ENCODE measurements at regions not wholly inside any gene's neighbourhood (a gene's known extent, or its start where the extent isn't known, plus 50 kb on each side); places are given as distances from the start of the nearest gene placed in this dataset.

DNA sequence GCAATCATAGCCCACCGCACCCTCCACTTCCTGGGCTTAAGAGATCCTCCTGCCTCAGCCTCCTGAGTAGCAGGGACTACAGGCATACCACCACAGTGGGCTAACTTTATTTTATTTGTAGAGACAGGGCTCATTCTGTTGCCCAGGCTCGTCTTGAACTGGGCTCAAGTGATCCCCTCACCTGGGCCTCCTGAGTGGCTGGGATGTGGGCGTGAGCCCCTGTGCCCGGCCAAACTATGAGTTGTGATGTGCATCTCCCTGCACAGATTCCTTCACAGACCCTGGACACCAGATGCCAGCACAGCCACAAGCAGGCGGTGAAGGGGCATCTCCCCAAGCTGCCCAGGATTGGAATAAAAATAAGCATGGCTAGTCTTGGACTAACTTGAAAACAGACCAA is 244.9 kb upstream of the IRX1 start:
- Histone ChIP-seq H3K4me2 (ENCODE audit: insufficient read depth in 1 of 2, low read depth in 2 of 2, low read length in 2 of 2) (no peak overlapping the region), H2BK120ac (replicated peaks; ENCODE audit: low read depth, low read length) (no peak overlapping the region), H3K9me3 (ENCODE audit: insufficient read depth in 2 of 2, low read depth in 1 of 2, low read length in 1 of 2) (no peaks in the 10 kb centered on the region), H4K91ac (replicated peaks; ENCODE audit: insufficient read length, low read length) (no peak overlapping the region), H3K14ac (ENCODE audit: insufficient read length) (no peak overlapping the region), H2BK20ac (ENCODE audit: low read length) (no peak overlapping the region), H3K79me1 (ENCODE audit: low read depth, low read length) (no peaks in the 10 kb centered on the region), H2AFZ (ENCODE audit: low read length) (no peak overlapping the region), H3K56ac (replicated peaks; ENCODE audit: insufficient read length, low read depth, low read length) (no peak overlapping the region), H2BK15ac (ENCODE audit: low read length) (no peak overlapping the region), H3K18ac (ENCODE audit: extremely low read depth, low read length) (no peak overlapping the region), H3K79me2 (ENCODE audit: control insufficient read depth in 1 of 2, insufficient read depth in 2 of 2, low read length in 2 of 2) (no peaks in the 10 kb centered on the region), H3K27me3 (replicated peaks in 1 of 4; ENCODE audit: control insufficient read depth in 3 of 4, extremely low read depth in 1 of 4, insufficient read depth in 3 of 4, low read length in 3 of 4) (no peaks in the 10 kb centered on the region), H3K36me3 (ENCODE audit: control insufficient read depth in 2 of 4, insufficient read depth in 4 of 4, low read length in 3 of 4) (no peaks in the 10 kb centered on the region), H2BK12ac (ENCODE audit: low read depth, low read length) (no peak overlapping the region), H3K23ac (ENCODE audit: insufficient read length) (no peak overlapping the region), H2AK5ac (ENCODE audit: low read depth, low read length) (no peak overlapping the region), H3K4me1 (replicated peaks in 1 of 4; ENCODE audit: control insufficient read depth in 3 of 4, insufficient read depth in 4 of 4, low read length in 3 of 4) (no peaks in the 10 kb centered on the region; a peak in 1 of 7 replicates), H2BK5ac (ENCODE audit: low read depth, low read length) (no peak overlapping the region), H4K8ac (ENCODE audit: extremely low read depth, insufficient read depth, low read length) (no peak overlapping the region), H3K4ac (replicated peaks; ENCODE audit: insufficient read length, low read depth, low read length) (no peak overlapping the region), H3K9ac (replicated peaks in 1 of 4; ENCODE audit: extremely low read depth in 1 of 4, low read depth in 3 of 4, low read length in 3 of 4) (no peak overlapping the region), H3K27ac (ENCODE audit: low read depth, low read length) (no peak overlapping the region), H3K4me3 (ENCODE audit: extremely low read depth in 1 of 4, insufficient read depth in 2 of 4, low read depth in 3 of 4, low read length in 4 of 4) (no peak overlapping the region), H4K20me1 (replicated peaks in 1 of 2; ENCODE audit: control insufficient read depth in 1 of 2, insufficient read depth in 2 of 2, low read length in 2 of 2) (no peaks in the 10 kb centered on the region), H3K23me2 (ENCODE audit: low read depth, low read length) (no peaks in the 10 kb centered on the region), H4K5ac (ENCODE audit: insufficient read length, low read depth, low read length) (no peak overlapping the region)
- DNase-seq (ENCODE audit: low read depth in 1 of 2, low spot score in 2 of 2) (no peak), FAIRE-seq (no peak)
- TF ChIP-seq, protein P1, sequence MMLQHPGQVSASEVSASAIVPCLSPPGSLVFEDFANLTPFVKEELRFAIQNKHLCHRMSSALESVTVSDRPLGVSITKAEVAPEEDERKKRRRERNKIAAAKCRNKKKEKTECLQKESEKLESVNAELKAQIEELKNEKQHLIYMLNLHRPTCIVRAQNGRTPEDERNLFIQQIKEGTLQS (IDR thresholded peaks at IDR 0.05; ENCODE audit: insufficient read depth, low read depth, low read length) = no peak
- TF ChIP-seq EP300 (IDR thresholded peaks at IDR 0.05; ENCODE audit: borderline replicate concordance in 1 of 2, low read depth in 2 of 2, low read length in 2 of 2) = no peak
- TF ChIP-seq EZH2 (IDR thresholded peaks at IDR 0.05; ENCODE audit: low read depth, low read length, severe bottlenecking) = no peak
- no peak for TF ChIP-seq RFX5 (IDR thresholded peaks at IDR 0.05; ENCODE audit: borderline replicate concordance, low read depth, low read length)
- no peak for TF ChIP-seq SUZ12 (IDR thresholded peaks at IDR 0.05; ENCODE audit: low read length)
- TF ChIP-seq TCF12 (IDR thresholded peaks at IDR 0.05; ENCODE audit: low read depth, low read length) = no peak
- no peak for TF ChIP-seq SIN3A (conservative IDR thresholded peaks at IDR 0.05 in 1 of 2, IDR thresholded peaks at IDR 0.05 in 1 of 2; ENCODE audit: low read depth in 1 of 2, low read length in 2 of 2)
- TF ChIP-seq FOSL1 (IDR thresholded peaks at IDR 0.05; ENCODE audit: insufficient read depth, low read depth, low read length) = no peak
- no peak for TF ChIP-seq TAF7 (optimal IDR thresholded peaks at IDR 0.05; ENCODE audit: borderline replicate concordance, low read depth, low read length)
- TF ChIP-seq ASH2L (IDR thresholded peaks at IDR 0.05; ENCODE audit: low read length) = no peak
- POLR2A ChIA-PET (ENCODE audit: partially characterized antibody) = no interaction called here
- CTCF ChIA-PET (ENCODE audit: partially characterized antibody) = no interaction called here
- 93% methylated on average over 5 of the region's 5 CpGs; no CpG with 5 or more reads in 1 of the 2 experiments for WGBS, 2 experiments (ENCODE audit: extremely low coverage in 1 of 2, insufficient coverage in 1 of 2, insufficient read length in 1 of 2, insufficient replicate concordance in 2 of 2, low coverage in 1 of 2, low lambda C conversion rate in 2 of 2, missing lambda C conversion rate in 1 of 2)
